Amniotic stem cell (primary cell): ENCODE measurements at regions not wholly inside any gene's neighbourhood (a gene's known extent, or its start where the extent isn't known, plus 50 kb on each side); places are given as distances from the start of the nearest gene placed in this dataset.
"Not testable (repeated sequence)": the region's sequence is repeated elsewhere in the genome, so short reads cannot be mapped to it uniquely, and the experiment has no call there.

Source experiments
- DNase-seq: peaks from one replicate; lab custom pipeline; 2025; lab: John Stamatoyannopoulos, UW

GRCh38 chr12:74685385-74685784 lies 147.8 kb downstream of the ATXN7L3B start:
- no peak for DNase-seq

DNA sequence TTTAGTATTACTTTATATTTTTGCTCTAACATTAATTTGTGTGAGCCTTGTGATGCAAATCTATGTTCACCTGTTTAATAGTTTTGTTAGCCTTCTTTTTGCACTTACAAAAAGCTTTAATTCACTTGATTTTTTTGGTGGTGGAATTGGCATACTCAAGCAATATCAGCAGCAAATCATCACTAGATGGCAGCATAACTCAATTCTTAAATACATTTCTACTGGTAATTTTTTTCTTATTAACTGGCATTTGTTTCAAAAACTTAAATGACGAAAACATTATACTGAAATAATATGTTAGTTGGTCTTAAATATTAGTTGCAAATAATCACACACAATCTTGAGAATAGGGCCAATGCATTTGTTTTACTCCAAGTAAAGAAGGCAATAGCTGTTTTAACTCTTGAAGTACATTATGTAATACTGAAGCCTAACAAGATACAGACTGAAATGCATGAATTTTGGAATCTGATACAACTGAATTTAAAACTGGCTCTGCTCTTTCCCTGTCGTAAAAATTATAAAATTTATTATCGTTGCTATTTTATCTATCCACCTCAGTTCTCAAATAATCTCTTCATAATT lies 151.5 kb downstream of the ATXN7L3B start:
- DNase-seq, result peak; percentile 23

DNA sequence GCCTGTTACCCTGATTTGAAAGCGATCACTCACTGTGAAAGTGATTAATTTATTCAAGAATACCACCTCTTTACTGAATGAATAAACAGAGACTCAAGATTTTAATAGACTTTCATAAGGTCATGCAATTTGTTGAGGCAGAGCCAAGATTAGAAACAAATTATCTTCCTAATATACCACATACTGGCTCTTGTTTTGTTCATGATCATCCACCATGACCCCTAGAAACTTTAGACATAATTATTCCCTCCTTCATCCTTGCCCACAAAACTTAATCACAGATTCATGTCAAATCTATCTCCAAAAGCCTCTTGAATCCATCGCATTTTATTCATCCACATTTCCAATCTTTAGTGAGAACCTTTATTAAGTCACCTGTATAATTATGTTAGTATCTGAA lies 152.3 kb downstream of the ATXN7L3B start:
- no peak for DNase-seq

DNA sequence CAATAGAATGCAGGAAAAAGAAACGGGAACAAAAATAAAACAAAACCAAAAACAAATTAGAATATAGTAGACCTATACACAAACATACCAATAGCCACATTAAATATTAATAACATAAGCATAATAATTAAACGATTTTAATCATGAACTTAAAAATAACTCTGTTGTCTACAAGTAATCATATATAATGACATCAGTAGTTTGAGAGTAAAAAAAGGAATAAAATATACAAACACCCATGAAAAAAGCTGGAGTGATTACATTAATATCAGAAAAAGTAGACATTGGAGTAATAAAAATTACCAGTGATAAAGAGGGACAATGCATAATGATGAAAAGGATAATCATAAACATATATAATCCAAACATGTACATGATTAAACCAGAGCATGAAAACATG lies 181.8 kb downstream of the ATXN7L3B start:
- no peak for DNase-seq

DNA sequence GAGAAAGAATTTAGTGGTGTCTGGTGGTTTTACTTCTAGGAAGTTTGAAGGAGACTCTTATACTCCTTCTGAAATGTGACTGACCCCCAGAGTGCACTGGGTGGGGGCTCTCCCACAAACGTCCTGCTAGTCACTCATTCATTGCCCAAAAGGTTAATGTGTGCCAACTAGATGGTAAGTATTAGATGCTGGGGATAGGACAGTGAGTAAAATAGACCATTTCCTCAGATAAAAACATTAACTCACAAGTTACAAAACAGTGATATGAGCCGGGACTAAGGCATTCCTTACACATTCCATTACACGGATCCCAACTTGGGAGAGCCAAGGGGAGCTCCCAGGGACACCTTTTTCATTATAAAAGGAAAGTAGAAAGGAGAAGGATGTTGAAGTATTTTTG lies 185.1 kb downstream of the ATXN7L3B start:
- DNase-seq, result no peak

GRCh38 chr12:74725154-74725553 lies 187.5 kb downstream of the ATXN7L3B start:
- peak; percentile 29 for DNase-seq

- no peak for DNase-seq
Observed at GRCh38 chr12:74728006-74728405, 190.4 kb downstream of the ATXN7L3B start.

DNA sequence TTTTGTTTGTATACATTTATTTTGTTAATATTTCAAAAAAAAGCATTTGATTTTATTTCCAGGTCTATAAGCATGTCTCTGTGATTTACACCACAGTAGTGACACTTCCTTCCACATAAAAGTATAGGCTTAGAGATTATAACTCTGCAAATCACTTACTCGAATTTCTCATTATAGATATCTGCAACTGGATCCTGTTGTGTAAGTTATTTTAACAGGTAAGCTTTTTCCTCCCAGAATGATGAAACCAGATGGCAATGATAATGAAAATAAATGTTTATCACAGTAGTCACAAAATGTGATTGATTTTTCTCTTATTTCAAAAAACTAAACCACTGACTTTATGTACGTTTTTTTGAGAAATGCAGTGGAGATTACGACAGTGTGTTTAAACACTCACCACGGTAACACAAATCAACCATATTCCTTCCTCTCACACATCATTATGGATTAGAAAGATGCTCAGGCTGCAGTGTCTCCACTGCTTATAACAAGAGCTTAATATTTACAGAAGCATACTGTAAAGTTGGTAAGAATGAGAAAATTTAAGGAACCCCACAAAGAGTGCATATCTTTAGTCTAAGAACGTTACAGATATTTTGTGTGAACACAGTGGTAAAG lies 194.6 kb downstream of the ATXN7L3B start:
- no peak for DNase-seq

GRCh38 chr12:74732826-74733225 lies 195.2 kb downstream of the ATXN7L3B start:
- DNase-seq, result no peak

- DNase-seq, result no peak
Observed at GRCh38 chr12:74741112-74741511, 203.5 kb downstream of the ATXN7L3B start.

GRCh38 chr12:74747305-74747704 lies 209.7 kb downstream of the ATXN7L3B start:
- DNase-seq, result peak; percentile 7

DNA sequence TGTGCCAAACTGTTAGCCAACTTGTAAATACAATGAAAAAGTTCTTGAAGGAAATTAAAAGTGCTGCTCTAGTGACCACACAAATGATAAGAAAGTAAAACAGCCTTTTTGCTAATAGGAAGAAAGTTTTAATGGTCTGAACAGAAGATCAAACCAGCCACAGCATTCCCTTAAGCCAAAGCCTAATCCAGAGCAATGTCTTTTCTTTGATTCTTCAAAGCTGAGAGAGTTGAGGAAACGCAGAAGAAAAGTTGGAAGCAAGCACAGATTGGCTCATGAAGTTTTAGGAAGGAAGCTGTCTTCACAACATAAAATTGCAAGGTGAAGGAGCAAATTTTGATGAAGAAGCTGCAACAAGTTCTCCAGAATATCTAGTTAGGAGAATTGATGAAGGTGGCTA lies 213.8 kb downstream of the ATXN7L3B start:
- DNase-seq, result no peak

DNA sequence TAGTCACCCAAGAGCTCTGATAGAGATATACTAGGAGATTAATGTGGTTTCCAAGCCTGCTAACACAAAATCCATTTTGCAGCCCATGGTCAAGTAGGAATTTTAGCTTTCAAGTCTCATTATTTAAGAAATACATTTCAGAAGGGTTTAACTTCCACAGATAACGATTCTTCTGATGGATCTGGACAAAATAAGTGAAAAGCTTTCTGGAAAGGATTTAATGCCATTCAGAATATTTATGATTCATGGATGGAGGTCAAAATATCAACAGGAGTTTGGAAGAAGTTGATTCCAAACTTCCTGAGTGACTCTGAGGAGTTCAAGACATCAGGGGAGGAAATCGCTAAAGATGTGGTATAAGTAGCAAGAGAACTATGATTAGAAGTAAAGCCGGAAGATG lies 214.6 kb downstream of the ATXN7L3B start:
- DNase-seq, result no peak

- no peak for DNase-seq
Observed at GRCh38 chr12:74770552-74770951, 232.9 kb downstream of the ATXN7L3B start.

- DNase-seq, result no peak
Observed at GRCh38 chr12:74775276-74775675, 237.6 kb downstream of the ATXN7L3B start.

DNA sequence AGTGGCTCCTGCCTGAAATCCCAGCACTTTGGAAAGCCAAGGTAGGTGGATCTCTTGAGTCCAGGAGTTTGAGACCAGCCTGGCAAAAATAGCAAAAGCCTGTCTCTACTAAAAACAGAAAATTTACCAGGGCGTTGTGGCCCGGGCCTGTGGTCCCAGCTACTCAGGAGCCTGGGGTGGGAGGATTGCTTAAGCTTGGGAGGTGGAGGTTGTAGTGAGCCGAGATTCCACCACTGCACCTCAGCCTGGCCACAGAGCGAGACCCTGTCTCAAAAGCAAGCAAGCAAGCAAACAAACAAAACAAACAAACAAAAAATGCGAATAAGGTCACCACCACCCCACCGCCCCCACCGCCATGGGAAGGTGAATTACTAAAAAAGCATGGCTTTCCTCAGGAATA lies 238.7 kb downstream of the ATXN7L3B start:
- no peak for DNase-seq

DNA sequence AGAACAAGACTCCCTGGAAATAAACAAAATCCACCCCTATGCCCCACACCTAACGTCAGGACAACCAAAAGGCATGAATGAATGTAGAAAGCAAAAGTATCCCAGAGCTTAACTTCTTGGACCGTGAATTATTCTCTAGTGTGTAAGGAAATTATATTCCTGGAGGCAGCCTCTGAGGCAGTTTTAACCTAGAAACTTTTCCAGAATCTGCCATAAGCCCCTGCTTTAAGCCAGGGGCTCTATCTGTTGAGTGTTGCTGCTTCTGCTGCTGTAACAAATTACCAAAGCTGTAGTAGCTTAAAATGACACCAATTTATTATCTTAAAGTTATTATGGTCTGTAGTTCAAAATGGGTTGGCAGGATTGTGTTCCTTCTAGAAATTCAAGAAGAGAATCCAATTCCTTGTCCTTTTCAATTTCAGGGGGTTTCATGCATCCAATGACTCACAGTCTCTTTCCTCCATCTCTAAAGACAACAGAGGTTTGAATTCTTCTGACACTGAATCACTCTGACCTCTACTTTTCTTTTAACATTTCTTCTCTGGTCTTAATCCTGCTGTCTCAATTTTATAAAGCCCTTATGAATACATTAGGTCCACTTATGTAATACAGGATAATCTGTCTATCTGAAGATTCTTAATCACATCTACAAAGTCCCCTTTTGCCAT lies 242.7 kb downstream of the ATXN7L3B start:
- no peak for DNase-seq

- DNase-seq, result not testable (repeated sequence)
Observed at GRCh38 chr12:74780850-74781241, 243.2 kb downstream of the ATXN7L3B start.

DNA sequence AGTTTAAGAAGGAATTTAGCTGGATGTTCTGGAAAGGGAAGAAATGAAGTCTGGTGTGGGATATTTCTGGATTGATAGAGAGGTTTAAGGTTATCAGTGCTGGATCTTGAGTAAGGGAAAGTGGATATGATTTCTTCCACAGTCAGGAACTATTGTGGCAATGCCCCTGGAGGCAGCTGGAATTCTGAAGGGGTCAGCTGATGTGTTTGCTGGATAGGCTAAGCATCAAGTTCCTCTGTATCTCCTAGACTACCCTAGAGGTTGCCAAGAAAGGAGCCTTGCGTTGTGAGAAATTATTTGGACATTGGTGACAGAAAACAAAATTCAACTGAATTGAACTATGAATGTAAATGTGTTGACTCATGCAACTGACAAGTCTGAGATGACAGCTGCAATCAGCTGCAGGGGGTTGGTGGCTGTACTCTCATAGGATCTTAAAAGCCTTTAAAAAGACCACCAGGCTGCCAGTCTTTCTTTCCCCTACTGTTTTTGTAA lies 244.4 kb downstream of the ATXN7L3B start:
- no peak for DNase-seq

GRCh38 chr12:74790931-74791330 lies 253.3 kb downstream of the ATXN7L3B start:
- DNase-seq, result no peak

GRCh38 chr12:74791365-74791764 lies 253.7 kb downstream of the ATXN7L3B start:
- DNase-seq, result no peak

DNA sequence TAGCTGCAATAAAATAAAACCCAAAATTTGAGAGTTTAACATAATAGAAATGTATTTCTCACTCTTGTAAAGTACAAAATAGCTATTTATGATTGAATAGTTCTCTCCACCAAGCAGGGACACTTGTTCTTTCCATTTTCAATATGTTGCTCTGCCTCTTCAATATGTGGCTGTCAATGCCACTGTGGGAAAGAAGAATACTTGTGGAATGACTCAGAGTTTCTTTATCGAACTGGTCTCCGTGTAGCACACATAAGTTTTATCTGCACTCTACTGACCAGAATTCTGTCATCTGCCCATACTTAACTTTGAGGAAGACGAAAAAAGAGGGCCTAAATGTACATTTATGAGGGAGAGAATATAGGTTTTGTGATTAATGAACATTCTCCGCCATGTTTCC lies 256.9 kb downstream of the ATXN7L3B start:
- no peak for DNase-seq

- DNase-seq, result no peak
Observed at GRCh38 chr12:74801625-74802024, 264.0 kb downstream of the ATXN7L3B start.
